ENCODE measurements at regions not wholly inside any gene's neighbourhood (a gene's known extent, or its start where the extent isn't known, plus 50 kb on each side); places are given as distances from the start of the nearest gene placed in this dataset.

DNA sequence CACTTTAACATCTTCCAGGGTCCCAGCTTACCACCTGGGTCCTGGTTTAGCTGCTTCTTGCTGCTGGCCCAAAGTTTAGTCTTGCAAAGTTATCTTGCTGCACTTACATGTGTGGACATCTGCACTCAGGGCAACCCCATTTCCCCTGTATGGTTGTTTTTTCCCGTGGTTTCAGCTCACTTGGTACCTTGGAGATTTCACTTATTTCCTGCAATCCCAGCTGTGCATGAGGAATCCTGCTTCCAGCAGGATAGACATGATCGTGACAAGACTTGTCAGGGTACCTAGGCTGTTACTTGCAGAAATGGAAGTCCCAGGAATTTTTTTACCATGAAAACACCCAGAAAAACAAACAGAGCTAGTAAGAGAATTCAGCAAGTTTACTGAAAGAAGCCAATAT lies 95.9 kb upstream of the LEP start:
- peak; percentile 26 for DNase-seq

DNA sequence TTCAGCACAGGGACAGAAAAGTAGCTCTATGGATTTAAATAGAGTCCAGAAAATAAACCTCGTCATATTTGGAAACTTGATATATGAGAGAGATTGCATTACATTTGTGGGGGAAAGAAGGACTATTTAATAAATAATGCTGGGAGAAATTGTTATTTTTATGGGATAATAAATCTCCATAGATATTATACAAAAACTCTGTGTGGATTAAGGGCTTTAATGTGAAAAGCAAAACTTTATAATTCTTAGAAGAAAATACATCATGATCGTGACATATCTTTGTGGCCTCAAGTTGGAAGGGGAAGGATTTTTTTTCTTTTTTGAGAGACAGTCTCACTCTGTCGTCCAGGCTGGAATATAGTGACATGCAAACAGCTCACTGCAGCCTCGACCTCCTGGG lies 95.0 kb upstream of the LEP start:
- no peak for DNase-seq

DNA sequence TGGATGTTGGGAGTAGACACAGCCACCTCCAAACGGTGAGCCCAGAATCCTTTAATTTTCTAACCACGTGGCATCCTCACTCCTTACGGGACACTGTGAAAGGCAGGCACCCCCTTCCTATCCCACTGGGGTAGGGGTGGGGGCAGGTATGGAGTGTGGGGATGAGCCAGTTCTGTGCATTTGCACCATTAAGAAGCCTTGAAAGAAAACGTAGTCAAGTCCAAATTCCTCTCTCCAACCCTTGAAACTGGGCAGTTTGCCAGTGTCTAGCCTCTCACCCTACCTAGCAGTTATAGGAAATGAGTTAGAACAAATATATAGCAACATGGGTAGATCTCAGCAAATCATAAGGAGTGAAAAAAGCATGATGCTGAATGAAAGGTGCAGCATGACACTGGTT lies 92.4 kb upstream of the LEP start:
- no peak for DNase-seq

DNA sequence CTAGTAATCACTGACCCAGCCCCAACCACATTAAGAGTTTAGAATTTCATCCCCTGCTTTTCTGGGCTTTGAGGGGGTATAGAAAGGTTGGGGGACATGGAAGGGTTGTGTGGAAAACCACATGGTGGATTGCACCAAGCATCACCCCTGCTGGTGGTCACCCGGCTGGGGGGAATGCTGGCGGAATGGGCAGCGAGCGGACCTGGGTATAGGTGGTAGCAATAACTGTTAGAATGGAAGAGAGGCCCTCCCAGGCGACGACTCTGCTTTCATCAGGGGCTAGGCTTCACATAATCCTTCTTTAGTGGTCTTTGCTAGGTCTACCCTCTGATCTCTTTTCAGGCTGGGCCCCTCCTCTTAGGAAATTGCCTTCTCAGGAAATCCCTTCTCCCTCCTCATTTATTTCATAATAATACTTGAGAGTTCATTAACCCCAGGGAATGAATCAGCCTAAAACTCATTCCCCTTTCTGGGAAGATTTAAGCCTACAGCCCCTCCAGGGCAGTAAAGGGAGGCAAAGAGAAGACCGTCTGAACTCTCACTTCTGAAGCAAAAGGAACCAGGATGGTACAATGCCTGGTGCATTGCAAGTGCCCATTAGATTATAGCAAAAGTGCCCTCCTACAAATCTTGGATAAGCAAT lies 90.7 kb upstream of the LEP start:
- DNase-seq = no peak

GRCh38 chr7:128151635-128152034 lies 89.4 kb upstream of the LEP start:
- DNase-seq = no peak

DNA sequence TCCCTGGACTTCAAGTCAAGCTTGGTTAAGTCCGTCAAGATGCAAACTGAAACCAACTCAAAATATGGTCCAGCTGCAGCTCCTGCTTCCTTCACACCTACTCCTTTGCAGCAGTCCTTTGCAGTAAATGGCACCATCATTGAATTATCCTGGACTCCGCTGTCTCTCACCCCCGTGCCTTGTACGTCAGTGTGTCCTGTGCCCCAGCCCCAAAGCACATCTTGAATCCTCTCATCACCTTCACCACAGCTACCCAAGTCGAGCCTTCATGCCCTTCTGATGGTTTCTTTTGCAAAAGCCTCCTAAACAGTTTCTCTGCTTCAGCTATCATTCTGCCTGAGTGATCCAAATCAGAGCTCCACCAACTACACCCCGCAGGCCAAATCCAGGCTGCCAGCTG lies 88.4 kb upstream of the LEP start:
- DNase-seq = no peak

- DNase-seq = no peak
Observed at GRCh38 chr7:128153436-128153835, 87.6 kb upstream of the LEP start.

GRCh38 chr7:128154504-128154903 lies 86.6 kb upstream of the LEP start:
- DNase-seq = no peak

DNA sequence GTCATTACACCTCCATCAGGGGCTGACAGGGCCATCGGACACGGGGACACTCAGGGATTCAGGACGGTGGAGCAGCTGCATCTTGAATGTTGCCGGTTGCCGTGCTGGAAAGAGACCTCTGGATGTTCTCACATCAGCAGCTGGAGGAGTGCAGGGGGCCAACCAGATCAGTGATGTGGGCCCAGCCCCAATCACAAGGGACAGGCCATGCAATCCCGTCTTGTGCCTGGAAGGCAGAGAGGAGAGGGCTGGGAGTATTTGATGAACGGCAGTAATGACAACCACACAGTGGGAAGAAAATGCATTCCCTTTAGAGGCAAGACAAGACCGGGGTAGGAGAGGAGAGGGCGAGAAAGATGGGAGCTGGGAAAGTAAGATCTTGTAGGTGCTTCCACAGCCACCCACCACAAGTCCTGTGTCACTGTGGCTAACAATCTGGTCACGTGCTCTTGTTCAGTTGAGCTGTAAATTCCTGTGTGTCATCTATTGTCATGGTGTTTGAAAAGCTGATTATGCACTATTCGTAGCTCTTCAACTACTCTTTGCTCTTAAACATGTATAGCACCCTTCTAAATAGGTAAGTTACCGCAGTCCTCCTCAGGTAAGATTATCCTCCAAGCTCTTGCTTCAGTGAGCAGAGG lies 85.9 kb upstream of the LEP start:
- no peak for DNase-seq

GRCh38 chr7:128157906-128158305 lies 83.2 kb upstream of the LEP start:
- no peak for DNase-seq

- DNase-seq = no peak
Observed at GRCh38 chr7:128158370-128158769, 82.7 kb upstream of the LEP start.

DNA sequence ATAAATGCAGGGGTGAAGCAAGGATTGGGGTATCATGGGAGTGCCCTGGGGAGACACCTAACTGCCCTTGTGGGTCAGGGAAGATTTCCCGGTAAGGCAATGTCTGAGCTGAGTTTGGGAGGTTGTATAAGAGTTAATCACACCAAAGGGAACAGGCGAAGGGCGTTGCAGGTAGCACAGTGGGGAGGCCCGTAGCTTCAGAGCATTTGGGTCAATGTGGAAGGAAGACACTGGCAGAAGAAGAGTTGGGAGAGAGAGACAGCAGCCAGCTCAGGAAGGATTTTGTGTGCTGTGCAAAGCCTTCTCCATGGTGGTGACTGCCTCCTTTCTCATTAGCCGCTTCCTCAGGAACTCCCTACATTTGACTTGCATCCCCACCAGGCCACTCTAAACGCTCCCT lies 80.8 kb upstream of the LEP start:
- no peak for DNase-seq

DNA sequence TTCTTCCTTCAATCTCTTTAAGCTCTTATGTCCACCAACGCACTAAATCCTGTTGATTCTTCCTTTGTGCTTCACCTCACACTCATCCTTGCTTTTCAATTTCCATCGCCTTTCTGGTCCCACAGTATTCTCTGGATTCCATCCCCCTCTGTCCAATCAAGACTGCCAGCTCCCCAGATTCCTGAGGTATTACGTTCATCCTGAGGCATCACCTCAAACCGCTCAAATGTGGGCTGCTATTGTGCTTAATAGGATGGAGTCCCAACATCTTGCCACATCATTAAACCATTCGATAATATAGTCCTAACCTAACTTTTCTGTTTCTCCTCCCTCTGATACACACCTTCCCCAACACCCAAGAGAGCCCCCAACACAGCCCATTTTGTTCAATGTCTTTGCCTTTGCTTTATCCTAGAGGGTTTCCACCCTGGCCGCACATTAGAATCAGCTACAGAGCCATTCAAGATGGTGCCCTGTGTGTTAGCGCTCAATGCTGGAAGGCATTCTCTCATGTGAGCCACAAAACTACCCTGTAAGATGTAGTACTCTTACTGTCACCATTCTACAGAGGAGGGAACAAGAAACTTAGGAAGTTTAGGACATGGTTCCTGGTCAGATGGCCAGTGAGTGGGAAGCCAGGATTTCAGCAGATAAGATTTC lies 79.5 kb upstream of the LEP start:
- DNase-seq = no peak

DNA sequence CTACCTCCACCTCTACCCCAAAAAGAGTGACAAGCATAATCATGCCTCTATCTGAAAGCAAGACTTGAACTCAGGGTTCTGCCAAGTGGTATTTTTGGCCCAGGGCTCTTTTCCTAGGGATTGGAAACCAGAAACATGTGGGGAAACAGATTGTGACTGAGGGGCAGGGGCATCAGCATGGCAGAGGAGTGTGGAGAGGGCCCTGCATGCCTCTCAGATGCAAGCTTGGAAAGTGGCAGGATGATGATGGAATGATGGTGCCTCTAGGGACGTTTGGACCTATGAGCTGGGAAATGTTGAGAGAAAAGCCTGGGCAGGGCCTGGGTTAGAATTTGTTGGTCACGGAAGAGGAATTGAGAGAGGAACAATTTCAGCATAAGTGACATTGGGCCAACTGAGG lies 78.4 kb upstream of the LEP start:
- DNase-seq = no peak

- DNase-seq = no peak
Observed at GRCh38 chr7:128163473-128163872, 77.6 kb upstream of the LEP start.

DNA sequence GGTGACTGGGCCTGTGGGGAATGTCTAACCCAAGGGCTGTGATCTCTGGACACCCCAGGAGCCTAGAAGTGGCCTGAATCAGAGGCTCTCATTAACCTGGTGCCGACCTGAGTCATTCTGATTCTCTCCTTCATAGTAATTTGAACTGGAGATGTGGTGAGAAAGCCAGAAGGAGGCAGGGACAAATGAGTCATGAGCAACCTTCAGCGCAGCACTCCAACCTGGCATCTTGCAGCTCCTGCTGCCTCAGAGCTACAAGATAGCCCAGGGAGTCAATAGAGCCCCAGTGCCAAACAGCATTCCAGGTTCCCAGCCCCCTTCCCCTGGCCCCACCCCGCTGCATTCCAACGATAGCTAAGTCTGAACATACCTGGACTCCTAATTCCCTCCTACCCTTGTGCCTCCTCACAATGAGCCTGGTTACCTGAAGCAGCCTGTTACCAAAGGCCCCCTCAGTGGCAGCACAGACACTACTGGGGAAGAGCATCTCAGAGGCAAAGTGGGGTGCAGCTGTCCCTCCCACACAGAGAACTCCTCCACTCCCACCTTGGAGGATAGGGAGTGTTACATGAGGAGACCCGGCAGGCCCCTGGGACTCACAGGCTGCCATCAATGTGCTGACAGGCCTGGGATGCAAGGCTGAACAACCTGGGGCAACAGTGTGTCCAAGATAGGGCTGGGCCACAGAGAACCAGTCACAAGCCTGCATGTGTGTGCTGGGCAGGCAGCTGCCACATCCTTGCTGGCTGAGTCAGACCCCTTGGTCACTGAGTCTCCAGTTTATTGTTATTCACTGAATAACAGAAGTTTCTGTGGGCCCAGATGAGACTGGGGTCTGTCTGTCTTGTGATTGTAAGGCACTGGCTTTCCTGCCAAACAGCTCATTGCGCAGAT lies 76.8 kb upstream of the LEP start:
- DNase-seq = no peak

DNA sequence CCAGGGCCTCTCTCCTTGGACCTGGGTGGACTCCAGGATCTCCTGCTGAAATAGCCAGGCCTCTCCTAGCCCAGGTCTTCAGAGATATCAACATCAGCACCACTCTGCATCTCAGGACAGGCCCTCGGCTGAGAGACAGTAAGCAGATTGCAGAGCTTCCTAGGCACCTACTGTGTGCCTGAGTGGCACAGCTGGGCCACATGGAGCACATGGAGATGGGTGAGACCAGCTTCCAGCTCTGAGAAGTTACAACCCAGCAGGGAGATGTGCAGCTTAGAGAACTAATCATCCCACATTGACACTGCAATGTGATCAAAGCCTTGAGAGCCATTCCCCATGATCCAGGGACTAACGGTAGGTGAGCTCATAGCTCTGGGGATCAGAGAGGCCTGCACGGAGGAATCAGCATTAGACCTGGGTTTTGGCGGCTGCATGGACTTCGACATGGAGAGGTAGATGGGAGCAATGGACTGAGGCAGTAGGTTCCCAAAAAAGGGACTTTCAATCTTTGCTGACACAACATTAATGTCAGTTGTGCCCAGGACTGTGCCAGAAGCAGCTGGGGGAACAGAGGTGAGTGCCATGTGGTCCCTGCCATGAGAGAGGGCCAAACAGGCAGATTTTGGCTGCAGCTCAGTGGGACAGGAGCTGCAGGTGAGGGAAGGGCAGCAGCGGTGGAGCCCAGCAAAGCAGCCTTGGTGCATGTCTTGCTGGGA lies 76.0 kb upstream of the LEP start:
- DNase-seq = no peak

GRCh38 chr7:128165927-128166420 lies 75.1 kb upstream of the LEP start:
- no peak for DNase-seq

DNA sequence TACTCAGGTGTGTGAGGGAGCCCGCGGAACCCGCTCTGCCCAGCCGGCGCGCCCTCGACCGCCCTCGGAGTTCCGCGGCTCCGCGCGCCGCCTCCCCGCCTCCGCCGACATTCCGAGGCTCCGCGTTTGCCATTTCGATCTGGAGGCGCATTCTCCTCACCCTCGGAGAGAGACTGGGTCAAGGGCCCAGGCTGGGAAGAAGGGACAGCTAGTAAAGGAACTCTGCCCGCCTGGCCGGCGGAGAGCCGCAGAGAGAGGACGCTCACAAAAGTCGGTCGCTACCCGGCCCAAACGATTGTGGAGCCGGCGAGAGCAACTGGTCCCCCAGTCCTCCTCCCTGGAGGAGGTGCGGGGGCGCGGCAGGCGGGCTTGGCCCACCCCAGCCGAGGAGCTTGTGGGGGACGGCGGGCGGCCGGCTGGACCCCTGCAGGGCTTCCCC lies 74.5 kb upstream of the LEP start:
- DNase-seq = peak; percentile 35

DNA sequence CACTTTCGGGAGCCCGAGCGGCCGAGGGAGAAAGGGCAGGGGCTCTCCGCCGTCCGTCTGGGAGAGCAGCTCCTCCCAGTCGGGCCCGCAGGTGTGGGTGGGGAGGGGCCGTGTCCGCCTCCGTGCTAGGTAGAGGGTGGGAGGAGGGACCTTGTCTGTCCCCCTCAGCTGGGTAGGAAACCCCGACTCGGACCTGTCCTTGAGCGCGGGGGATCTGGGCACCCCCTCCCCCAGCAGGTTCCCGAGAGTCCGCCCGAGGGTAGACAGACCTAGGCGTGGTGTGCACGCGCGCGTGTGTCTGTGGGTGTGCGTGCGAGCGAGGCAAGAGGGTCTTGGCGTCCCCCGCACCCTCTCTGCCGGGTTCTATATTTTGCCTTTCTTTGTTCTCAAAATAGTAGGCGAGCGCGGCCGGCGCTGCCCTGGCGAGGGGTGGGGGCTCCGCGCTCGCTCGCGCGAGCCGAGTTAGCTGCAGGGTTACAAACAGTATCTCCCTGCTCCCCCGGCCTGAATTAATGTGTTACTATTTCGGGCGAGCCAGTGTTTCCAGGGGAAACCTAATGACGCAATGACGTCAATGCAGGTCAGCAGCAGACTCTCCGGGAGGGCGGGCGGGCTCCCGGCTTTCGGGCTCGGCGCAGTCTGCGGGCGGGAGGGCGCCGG lies 73.9 kb upstream of the LEP start:
- peak; percentile 81 for DNase-seq

DNA sequence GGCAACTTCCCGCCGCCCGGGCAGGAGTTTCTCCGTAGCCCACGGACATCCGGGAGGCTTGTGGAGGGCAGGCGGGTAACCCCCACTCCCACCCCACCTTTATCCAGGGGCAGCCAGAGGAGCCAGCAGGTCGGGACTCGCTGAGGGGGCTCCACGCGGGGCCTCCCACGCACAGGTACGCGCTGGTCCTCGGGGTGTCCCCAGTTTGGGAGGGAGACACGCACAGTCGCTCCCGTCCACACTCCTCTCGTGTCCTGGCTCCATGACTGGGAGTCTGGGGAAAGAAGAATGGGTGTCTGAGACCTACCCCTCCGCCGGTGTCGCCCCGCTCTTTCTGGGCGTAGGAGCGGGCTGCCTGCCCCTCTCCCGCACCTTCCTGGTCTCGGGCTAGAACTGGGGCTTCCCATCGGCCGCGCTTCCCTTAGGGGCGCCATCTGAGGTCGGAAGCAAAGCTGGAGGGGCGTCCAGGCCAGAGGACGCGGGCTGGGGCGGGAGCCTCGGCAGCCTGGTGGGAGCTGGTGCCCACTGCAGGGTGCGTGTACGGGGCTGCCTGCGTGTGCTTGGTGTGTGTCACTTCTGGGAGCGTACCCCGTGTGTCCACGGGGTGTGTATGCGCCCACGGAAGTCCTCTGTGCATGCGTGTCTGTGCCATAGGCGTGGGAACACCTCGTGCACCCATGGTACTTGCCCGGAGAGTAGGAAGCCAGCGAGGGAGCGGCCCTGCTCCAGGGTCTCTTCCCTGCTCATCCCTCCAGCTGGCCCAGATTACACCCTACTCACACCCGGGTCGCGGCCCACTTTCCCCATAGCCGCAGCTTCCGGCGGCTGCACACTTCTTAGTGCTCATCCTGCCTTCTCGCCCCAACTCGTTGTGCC lies 73.0 kb upstream of the LEP start:
- no peak for DNase-seq

Measured in NCI-H2171 treated with DMSO at 0.1 percent for 48 hours (cell line).